SIG-M5 treated with dmso at 0.1 percent for 504 hours (cell line): ENCODE measurements at regions not wholly inside any gene's neighbourhood (a gene's known extent, or its start where the extent isn't known, plus 50 kb on each side); places are given as distances from the start of the nearest gene placed in this dataset.

Experiments
- DNase-seq: peaks from one replicate; lab custom pipeline; 2025; ENCODE audit not compliant: unreplicated experiment; lab: John Stamatoyannopoulos, UW

- no peak for DNase-seq
These were observed 1348.8 kb downstream of the PCDH18 start for GRCh38 chr4:136183513-136183912.

- DNase-seq: no peak
These were observed 1375.3 kb downstream of the PCDH18 start for GRCh38 chr4:136156947-136157346.

GRCh38 chr4:136150046-136150445, 1382.2 kb downstream of the PCDH18 start:
- DNase-seq: no peak

- DNase-seq: no peak
These were observed 1395.7 kb downstream of the PCDH18 start for GRCh38 chr4:136136601-136137000.

GRCh38 chr4:136124251-136124745, 1408.0 kb downstream of the PCDH18 start:
- DNase-seq: no peak

GRCh38 chr4:136121426-136121825, 1410.9 kb downstream of the PCDH18 start:
- no peak for DNase-seq

- no peak for DNase-seq
These were observed 1418.4 kb downstream of the PCDH18 start for GRCh38 chr4:136113921-136114320.

- DNase-seq: peak; percentile 19
These were observed 1420.2 kb downstream of the PCDH18 start for GRCh38 chr4:136112116-136112515.

- no peak for DNase-seq
These were observed 1425.5 kb downstream of the PCDH18 start for GRCh38 chr4:136106753-136107152.

GRCh38 chr4:136103616-136104015, 1428.7 kb downstream of the PCDH18 start:
- DNase-seq: no peak

GRCh38 chr4:136097676-136098075, 1434.6 kb downstream of the PCDH18 start:
- DNase-seq: no peak

GRCh38 chr4:136088211-136088867, 1444.0 kb downstream of the PCDH18 start:
- DNase-seq: no peak

GRCh38 chr4:136078976-136079375, 1453.3 kb downstream of the PCDH18 start:
- DNase-seq: no peak

GRCh38 chr4:136056748-136057147, 1475.5 kb downstream of the PCDH18 start:
- DNase-seq: no peak

- DNase-seq: no peak
These were observed 1476.9 kb downstream of the PCDH18 start for GRCh38 chr4:136055360-136055759.

GRCh38 chr4:136036744-136037143, 1495.5 kb downstream of the PCDH18 start:
- DNase-seq: peak; percentile 54

GRCh38 chr4:136032391-136032790, 1499.9 kb downstream of the PCDH18 start:
- no peak for DNase-seq

GRCh38 chr4:136025540-136025939, 1506.8 kb downstream of the PCDH18 start:
- no peak for DNase-seq

GRCh38 chr4:136017556-136017955, 1514.7 kb downstream of the PCDH18 start:
- no peak for DNase-seq

- no peak for DNase-seq
These were observed 1520.1 kb downstream of the PCDH18 start for GRCh38 chr4:136012220-136012619.

GRCh38 chr4:136009258-136009832, 1522.9 kb downstream of the PCDH18 start:
- DNase-seq: no peak

- DNase-seq: no peak
These were observed 1524.3 kb downstream of the PCDH18 start for GRCh38 chr4:136007991-136008390.

- no peak for DNase-seq
These were observed 1530.0 kb downstream of the PCDH18 start for GRCh38 chr4:136002316-136002715.
